ENCODE measurements at regions not wholly inside any gene's neighbourhood (a gene's known extent, or its start where the extent isn't known, plus 50 kb on each side); places are given as distances from the start of the nearest gene placed in this dataset.

- ATAC-seq = no peak
- intact Hi-C loops (cut with DNase I) = no loop called here
- DNase-seq = no peak
Measured at GRCh38 chr7:133186060-133186459, 66.8 kb upstream of the EXOC4 start.

- DNase-seq (no peak), ATAC-seq (no peak)
- intact Hi-C loops (cut with DNase I) = no loop called here
Measured at GRCh38 chr7:133190172-133190528, 62.7 kb upstream of the EXOC4 start.

GRCh38 chr7:133190650-133191049 is 62.2 kb upstream of the EXOC4 start:
- ATAC-seq (no peak), DNase-seq (no peak)
- intact Hi-C loops (cut with DNase I) = no loop called here

- intact Hi-C loops (cut with DNase I) = no loop called here
- DNase-seq (no peak), ATAC-seq (no peak)
Measured at GRCh38 chr7:133191787-133192186, 61.1 kb upstream of the EXOC4 start.

- intact Hi-C loops (cut with DNase I) = no loop called here
- ATAC-seq = no peak
- DNase-seq = no peak
Measured at GRCh38 chr7:133195868-133196267, 57.0 kb upstream of the EXOC4 start.

GRCh38 chr7:133196856-133197612 is 55.8 kb upstream of the EXOC4 start:
- no peak for DNase-seq
- intact Hi-C loops (cut with DNase I) = no loop called here
- no peak for ATAC-seq

- DNase-seq (no peak), ATAC-seq (no peak)
- intact Hi-C loops (cut with DNase I) = no loop called here
Measured at GRCh38 chr7:133197972-133198544, 54.8 kb upstream of the EXOC4 start.

GRCh38 chr7:133199831-133200230 is 53.0 kb upstream of the EXOC4 start:
- ATAC-seq = no peak
- DNase-seq = no peak
- intact Hi-C loops (cut with DNase I) = no loop called here

- DNase-seq (no peak), ATAC-seq (no peak)
- intact Hi-C loops (cut with DNase I) = no loop called here
Measured at GRCh38 chr7:133201470-133201869, 51.4 kb upstream of the EXOC4 start.

- DNase-seq = no peak
- intact Hi-C loops (cut with DNase I) = no loop called here
- ATAC-seq = no peak
Measured at GRCh38 chr7:133202942-133203341, 49.9 kb upstream of the EXOC4 start.
